Endothelial cell (in vitro differentiated cells): ENCODE measurements at regions not wholly inside any gene's neighbourhood (a gene's known extent, or its start where the extent isn't known, plus 50 kb on each side); places are given as distances from the start of the nearest gene placed in this dataset.

ENCODE experiments used
- DNase-seq: peaks from one replicate; pipeline ENCODE4 v3.0.0; 2021; ENCODE audit warnings: low spot score
- H3K27ac Mint-ChIP-seq: one replicate; pipeline ENCODE4 v1.8.0; 2021; ENCODE audit warnings: mixed read lengths, inconsistent platforms; ENCODE audit not compliant: unreplicated experiment
- H3K27me3 Mint-ChIP-seq: one replicate; pipeline ENCODE4 v1.8.0; 2021; ENCODE audit warnings: mild to moderate bottlenecking, moderate library complexity, mixed read lengths, inconsistent platforms; ENCODE audit not compliant: unreplicated experiment
- H3K36me3 Mint-ChIP-seq: one replicate; pipeline ENCODE4 v1.8.0; 2021; ENCODE audit warnings: mild to moderate bottlenecking, low read depth, mixed read lengths, inconsistent platforms; ENCODE audit not compliant: unreplicated experiment
- H3K4me1 Mint-ChIP-seq: one replicate; pipeline ENCODE4 v1.8.0; 2021; ENCODE audit warnings: mild to moderate bottlenecking, mixed read lengths, inconsistent platforms; ENCODE audit not compliant: unreplicated experiment
- H3K4me3 Mint-ChIP-seq: one replicate; pipeline ENCODE4 v1.8.0; 2021; ENCODE audit warnings: mild to moderate bottlenecking, mixed read lengths, inconsistent platforms; ENCODE audit not compliant: unreplicated experiment
- H3K9me3 Mint-ChIP-seq: one replicate; pipeline ENCODE4 v1.8.0; 2021; ENCODE audit warnings: mixed read lengths, inconsistent platforms; ENCODE audit not compliant: unreplicated experiment
- CTCF ChIP-seq: fragments of 200-600 bp; sonication (generic); IDR thresholded peaks from one replicate; pipeline ENCODE4 v1.5.0; 2021; ENCODE audit warnings: antibody characterized with exemption; ENCODE audit not compliant: unreplicated experiment

DNA sequence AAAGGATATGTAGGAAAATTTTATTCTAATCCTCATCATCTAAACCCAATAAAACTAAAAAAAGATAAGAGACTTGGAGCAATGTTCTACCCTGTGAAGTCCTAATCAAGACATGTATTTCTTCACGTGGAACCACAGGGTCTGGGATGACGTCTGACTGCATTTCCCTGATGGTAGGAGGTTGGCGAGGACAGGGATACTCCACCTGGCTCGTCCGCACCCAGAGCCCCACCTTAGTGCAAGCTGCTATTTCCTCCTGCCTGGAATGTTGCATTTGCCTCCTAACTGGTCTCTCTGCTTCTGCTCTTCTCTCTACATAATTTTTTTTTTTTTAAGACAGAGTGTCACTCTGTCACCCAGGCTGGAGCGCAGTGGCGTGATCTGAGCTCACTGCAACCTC is 57.7 kb upstream of the RASGRP1 start:
- Mint-ChIP-seq H3K4me1 (peaks cover 5% of the 10 kb centered on the region), H3K9me3 (no peaks in the 10 kb centered on the region), H3K36me3 (no peaks in the 10 kb centered on the region), H3K27me3 (peaks cover 3% of the 10 kb centered on the region), H3K4me3 (no peak overlapping the region), H3K27ac (no peak overlapping the region)
- TF ChIP-seq CTCF = no peak
- no peak for DNase-seq

- DNase-seq = no peak
- H3K36me3 Mint-ChIP-seq = no peaks in the 10 kb centered on the region
- H3K9me3 Mint-ChIP-seq = no peaks in the 10 kb centered on the region
- no peak overlapping the region for H3K4me3 Mint-ChIP-seq
- peaks cover 5% of the 10 kb centered on the region for H3K4me1 Mint-ChIP-seq
- H3K27me3 Mint-ChIP-seq = peaks cover 3% of the 10 kb centered on the region
- TF ChIP-seq CTCF = no peak
- H3K27ac Mint-ChIP-seq = no peak overlapping the region
Observed at GRCh38 chr15:38622908-38623307, 58.3 kb upstream of the RASGRP1 start.

DNA sequence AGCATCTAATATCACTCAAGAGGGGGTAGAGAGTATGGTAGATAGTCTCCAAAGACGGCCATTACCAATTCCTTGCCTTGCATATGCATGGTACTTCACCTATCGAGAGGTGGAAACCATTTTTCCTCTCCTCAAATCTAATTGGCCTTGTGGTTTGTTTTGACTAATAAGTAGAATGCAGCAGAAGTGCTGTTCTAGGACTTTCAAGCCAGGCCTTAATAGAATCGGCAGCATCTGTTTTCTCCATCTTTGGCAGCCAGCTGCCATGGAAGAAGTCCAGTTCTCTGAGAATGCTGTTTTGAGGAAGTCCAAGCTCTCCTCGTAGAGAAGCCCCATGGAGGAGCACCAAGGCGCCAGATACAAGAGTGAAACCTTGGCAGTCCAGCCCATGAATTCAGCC is 59.1 kb upstream of the RASGRP1 start:
- TF ChIP-seq CTCF = no peak
- H3K27ac Mint-ChIP-seq = no peak overlapping the region
- no peaks in the 10 kb centered on the region for H3K36me3 Mint-ChIP-seq
- H3K9me3 Mint-ChIP-seq = no peaks in the 10 kb centered on the region
- no peak for DNase-seq
- peaks cover 1% of the 10 kb centered on the region for H3K27me3 Mint-ChIP-seq
- peaks cover 5% of the 10 kb centered on the region for H3K4me1 Mint-ChIP-seq
- H3K4me3 Mint-ChIP-seq = no peak overlapping the region

- no peak overlapping the region for H3K4me3 Mint-ChIP-seq
- no peaks in the 10 kb centered on the region for H3K9me3 Mint-ChIP-seq
- no peak for DNase-seq
- no peak for TF ChIP-seq CTCF
- H3K27ac Mint-ChIP-seq = no peak overlapping the region
- H3K36me3 Mint-ChIP-seq = no peaks in the 10 kb centered on the region
- H3K4me1 Mint-ChIP-seq = peaks cover 5% of the 10 kb centered on the region
- peaks cover 1% of the 10 kb centered on the region for H3K27me3 Mint-ChIP-seq
Observed at GRCh38 chr15:38624244-38625205, 59.9 kb upstream of the RASGRP1 start.

DNA sequence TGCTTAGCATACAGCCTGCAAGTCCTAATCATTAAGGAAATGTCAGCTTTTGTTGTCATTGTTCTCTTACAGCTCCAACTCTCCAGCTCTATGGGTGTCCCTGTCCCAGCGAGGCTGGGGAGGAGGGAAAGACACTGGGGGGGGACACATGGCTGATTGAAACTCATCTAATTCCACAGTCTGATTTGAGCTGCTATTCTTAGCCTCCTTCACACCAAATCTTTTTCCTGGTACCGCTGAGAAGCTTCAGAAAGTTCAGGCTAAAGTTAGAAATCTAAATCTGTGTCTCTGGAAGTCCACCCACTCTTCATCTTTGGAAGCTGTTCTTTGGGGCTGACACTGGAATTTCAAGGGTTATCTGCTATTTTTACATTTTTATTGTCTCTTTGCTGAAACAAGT is 61.3 kb upstream of the RASGRP1 start:
- no peak overlapping the region for H3K27ac Mint-ChIP-seq
- no peaks in the 10 kb centered on the region for H3K36me3 Mint-ChIP-seq
- no peak for DNase-seq
- no peak overlapping the region for H3K4me3 Mint-ChIP-seq
- no peak for TF ChIP-seq CTCF
- H3K9me3 Mint-ChIP-seq = no peaks in the 10 kb centered on the region
- no peaks in the 10 kb centered on the region for H3K27me3 Mint-ChIP-seq
- H3K4me1 Mint-ChIP-seq = peaks cover 5% of the 10 kb centered on the region
